ENCODE measurements at regions not wholly inside any gene's neighbourhood (a gene's known extent, or its start where the extent isn't known, plus 50 kb on each side); places are given as distances from the start of the nearest gene placed in this dataset.

DNA sequence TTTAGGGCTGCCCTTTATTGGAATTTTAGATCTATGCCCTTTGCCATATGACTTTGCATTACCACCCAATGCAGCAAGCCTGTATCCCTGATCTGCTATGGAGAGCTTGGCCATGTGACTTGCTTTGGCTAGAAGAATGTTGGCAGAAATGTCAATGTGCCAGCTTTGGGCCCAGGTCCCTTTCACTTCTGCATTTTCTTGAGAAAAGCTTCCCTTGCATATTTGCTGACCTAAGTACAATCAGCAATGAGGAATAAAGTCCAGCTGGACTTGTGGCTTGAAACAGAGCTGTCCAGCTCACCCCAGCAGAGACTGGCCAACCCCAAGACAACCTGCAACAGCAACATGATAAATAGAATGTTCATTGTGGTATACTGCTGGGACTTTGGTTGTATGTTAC is 135.9 kb downstream of the PAH start:
- DNase-seq = no peak

DNA sequence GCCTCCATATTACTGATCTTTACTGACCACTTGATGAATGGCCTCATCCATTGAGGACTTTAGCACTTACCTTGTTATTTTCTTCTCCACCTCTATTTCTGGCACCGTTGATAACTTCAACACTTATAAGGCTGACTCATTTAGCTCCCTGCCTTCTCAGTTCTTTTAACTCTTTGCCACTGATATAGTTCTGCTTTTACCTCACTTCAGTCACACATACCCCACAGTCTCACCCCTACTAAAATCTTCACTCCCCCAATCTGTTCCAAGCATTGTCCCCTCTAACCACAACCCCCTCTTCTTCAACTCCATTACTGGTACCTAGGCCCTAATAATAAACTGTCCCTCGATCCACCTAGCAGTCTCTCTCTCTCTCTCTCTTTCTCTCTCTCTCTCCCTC is 141.0 kb downstream of the PAH start:
- DNase-seq = no peak

DNA sequence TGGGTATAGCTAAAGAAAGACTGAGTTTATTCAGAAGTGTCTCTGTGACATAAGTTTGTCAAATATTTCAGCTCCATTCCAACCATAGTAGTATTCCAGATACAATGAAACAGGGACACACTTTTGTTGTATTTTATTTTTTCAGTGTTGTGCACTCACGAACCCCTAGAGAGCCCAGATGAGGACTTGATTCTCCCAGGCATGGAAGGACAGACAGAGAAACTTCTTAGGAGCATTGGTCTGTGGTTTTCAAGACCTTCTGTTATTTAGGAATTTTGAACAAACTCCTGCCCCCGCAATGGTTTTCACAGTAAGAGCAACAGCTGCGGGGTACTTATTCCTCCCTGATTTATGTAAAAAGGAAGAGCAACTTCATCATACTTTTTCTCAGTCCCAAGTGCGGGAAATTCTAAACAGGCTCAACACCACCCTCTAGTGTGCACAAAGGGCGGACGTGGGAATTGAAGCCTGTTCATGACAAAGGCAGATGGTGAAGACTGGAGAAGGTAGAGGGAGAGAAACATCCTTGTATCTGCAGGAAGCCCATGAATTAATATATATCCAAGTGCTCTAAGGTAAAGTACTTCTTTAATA is 147.6 kb downstream of the PAH start:
- DNase-seq = peak; percentile 39

DNA sequence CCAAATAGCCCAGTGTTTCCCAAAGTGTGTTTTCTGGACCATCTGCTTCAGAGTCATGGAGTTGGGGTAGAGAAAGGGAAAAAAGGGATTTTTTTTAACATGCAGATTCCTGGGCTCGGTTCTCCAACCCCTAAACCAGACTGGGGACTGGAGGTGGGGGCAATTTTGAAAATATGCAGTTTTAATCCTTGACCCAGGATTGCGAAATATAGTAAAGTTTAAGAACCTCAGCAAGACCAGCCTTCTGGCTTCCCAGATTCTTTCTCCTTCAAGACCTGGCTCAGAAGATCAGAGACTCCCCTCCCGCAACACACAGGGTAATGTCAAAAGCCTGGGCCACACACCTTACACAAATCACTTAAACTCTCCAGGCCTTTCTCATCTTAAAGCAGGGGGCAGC is 150.1 kb downstream of the PAH start:
- DNase-seq = no peak

DNA sequence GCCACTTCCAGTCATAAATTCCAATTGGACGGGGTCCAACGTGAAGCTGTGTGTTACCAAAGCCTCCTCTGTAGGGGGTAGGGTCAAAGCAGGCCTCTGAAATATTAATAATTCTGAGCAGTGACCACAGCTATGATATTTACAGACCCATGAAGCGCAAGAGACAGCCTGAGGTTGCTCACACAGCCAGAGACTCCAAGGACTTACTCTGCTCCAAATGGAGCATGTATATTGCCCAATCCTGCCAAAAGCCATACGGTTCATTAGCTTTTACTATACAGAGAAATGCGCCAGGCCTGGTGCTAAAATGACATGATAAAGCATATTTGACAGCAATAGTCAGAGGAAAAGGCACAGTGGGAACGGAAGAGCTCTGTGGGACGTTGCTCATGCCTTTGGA is 151.3 kb downstream of the PAH start:
- DNase-seq = no peak

DNA sequence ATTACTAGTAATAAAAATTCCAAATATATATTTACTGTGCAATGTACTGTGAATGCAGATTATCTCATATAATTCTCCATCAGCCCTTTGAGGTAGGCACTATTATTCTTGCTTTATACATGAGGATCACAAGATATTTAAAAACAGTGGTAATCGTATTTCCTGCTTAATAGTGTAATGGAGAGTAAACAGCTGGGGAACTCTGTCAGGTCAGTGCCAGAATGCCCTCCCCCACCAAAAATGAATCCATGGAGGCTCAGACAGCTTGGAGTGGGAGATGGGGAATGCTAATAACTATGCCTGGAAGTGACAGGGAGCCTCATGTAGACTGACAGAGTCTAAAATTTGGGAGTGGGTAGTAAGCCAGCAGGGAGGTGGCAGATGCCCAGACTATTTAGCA is 153.6 kb downstream of the PAH start:
- DNase-seq = no peak

DNA sequence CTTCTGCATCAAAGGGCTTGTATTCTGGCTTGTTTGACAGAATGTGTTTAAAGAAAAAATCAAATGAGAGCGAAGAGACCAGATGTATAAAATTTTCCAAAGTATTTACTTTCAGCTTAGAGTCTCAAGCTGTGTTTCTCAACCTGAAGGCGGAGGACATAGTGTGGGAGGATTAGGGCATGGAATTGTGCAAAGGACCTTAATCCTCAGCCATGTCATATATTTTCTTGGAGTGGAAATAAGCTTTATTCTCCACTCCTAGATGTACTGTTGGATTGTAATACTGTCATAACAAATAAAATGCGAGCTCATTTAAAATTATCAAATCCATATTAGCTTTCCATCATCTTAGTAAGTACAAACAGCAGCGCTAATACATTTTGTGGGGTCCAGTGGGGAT is 154.0 kb downstream of the PAH start:
- DNase-seq = no peak

DNA sequence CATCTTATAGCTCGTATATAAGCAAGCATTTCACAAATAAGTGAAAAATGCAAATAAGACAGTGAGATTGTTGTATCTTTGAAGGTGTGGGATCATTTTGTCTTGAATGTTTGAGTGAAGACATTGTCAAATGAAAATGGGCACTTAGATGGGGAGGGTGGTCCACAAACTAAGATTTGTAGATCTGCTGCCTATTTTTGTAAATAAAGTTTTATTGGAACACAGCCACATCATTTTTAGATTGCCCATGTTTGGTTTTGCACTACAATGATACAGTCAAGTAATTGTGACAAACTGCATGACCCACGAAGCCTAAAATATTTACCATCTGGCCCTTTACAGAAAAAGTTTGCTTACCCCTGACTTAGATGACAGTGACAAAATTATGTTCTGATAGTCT is 156.7 kb downstream of the PAH start:
- no peak for DNase-seq

DNA sequence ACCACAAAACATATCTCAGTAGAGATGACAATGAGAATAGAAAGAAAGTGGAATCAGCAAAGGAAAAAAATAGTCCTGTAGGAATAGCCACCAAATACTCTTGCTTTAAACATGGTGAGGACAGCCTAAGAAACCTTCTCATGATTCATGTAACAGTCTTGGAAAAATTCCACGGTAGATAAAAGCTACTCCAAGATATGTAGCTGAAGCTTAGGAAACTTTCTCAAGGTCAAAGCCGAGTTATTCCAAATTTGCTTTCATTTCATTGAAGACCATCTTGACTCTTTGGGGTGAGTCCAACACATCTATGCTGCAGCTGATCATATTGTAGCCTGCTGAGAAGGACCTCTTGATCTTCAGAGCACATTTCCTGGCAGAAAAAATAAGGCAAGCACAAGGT is 157.6 kb downstream of the PAH start:
- DNase-seq = no peak

DNA sequence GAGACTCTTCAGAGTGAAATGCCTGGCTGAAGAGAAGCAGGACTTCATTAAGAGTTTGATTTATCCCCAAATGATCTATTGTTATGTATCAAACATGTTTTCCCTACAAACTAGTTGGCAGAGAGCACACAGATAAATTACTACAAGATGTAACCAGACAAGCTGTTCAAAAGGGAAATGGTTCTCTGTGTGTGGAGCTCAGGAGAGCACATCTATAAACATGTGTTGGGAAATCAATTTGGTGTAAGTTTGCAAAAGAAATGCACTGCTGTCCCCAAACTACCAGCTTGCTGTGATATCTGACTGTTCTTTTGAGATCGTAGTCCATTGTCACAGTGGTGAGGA is 159.2 kb downstream of the PAH start:
- DNase-seq = no peak

DNA sequence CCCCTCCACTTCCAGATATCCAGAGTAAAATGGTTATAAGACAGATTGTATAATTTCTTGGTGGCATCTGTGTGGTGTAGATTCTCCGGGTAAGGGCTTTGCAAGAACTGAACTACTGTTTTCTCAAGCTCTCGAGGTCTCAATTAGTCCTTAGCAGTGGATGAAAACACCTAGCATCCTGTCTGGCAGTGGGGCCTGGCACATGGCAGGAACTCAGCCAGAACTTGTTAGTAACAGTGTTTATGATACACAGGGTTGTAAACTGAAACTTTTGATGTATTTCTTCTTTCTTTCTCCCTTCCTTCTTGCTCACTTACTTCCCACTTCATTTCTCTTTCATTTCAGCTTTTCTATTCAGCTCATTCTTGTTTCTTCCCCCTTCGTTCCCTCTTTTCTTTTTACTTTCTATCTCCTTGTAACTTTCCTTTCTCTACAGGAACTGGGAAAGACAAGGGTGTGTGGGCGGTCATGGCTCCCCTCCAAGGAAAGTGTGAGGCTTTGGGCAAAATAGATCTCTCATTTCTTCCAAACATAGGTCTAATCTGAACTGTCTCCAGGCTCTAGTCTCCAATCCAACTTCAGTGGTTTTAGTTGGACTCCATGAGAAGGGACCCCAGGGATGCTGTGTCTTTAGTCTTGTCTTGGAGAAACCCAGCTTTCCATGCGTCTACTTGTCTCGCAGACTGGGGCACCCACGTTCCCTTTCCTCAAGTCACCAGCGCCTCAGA is 159.7 kb downstream of the PAH start:
- DNase-seq = no peak

DNA sequence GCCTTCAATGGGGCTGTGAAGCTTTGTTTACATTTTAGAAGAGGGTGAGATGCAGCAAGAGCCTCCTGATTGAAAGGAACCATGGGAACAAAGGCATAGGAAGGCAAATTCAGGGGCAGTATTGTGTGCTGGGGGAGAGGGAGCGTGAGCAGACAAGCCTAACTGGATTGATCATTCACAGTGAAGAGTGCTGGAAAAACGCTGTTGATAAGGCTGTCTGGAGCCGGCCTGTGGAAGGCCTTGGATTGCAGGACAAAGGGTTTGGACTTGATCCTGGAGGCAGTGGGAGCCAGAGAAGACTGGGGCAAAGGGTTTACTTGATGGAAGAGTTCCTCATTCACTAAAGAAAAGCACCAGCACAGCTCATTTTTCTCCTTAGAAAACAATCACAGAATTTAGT is 160.5 kb downstream of the PAH start:
- DNase-seq = no peak

DNA sequence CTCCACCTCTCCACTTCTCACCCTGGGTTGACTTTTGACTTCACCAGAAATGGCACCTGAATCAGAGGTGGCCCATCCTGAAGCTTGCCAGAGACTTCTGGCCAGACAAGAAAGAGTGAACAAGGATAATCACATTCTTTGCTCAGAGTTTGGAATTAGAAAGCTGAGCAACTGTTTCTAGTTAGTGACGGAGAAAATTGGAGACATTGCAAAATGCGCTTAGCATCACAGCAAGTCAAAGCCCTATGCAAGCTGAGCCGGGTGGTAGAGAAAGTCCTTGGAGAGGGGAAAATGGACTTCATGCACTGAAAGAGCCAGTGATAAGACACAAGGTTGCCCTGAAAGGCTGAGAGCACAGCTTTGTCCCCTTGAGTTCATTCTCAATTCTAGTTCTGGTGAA is 161.8 kb downstream of the PAH start:
- DNase-seq = no peak

DNA sequence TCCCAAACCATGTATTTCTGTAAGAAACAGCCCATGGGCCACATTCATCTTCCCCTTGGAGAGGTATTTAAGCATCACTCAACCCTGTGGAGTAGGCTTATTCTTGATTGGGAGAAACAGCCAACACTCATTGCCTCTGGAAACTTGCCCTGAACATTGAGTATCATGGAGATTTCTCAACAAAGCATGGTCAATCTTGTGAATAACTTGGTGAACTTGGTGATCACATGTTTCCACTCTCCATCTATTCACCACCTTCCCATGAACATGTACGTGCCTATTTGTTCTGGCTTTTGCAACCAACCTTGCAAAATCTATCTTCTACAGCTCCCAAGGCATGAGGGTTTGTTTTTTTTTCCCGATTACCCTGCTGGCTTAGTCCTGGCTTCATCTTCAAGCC is 163.2 kb downstream of the PAH start:
- DNase-seq = no peak

DNA sequence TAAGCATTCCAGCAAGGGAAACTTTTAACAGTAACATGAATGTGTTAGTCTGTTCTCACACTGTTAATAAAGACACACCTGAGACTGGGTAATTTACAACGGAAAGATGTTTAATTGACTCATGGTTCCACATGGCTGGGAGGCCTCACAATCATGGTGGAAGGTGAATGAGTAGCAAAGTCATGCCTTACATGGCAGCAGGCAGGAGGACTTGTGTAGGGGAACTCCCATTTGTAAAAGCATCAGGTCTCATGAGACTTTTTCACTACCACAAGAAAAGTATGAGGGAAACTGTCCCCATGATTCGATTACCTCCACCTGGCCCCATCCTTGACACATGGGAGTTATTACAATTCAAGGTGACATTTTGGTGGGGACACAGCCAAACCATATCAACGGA is 168.3 kb downstream of the PAH start:
- no peak for DNase-seq

DNA sequence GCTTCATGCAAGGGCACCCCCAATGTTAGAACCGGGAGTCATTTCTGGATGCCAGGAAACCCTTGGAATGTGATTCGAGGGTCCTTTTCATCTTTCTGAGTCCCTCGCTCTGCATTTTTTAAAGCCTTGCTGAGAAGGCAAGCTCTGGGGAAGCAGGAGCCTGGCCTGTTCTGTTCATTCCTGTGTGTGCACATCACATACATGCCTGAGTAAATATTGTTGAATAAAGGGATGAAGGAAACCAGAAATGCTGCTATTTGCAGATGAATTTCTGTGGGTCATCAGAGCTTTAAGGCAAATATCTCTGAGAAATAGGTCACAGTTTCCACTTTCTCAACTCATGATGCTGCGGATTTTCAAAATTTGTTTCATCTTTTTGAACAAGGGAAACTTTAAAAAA is 170.1 kb downstream of the PAH start:
- DNase-seq = no peak

DNA sequence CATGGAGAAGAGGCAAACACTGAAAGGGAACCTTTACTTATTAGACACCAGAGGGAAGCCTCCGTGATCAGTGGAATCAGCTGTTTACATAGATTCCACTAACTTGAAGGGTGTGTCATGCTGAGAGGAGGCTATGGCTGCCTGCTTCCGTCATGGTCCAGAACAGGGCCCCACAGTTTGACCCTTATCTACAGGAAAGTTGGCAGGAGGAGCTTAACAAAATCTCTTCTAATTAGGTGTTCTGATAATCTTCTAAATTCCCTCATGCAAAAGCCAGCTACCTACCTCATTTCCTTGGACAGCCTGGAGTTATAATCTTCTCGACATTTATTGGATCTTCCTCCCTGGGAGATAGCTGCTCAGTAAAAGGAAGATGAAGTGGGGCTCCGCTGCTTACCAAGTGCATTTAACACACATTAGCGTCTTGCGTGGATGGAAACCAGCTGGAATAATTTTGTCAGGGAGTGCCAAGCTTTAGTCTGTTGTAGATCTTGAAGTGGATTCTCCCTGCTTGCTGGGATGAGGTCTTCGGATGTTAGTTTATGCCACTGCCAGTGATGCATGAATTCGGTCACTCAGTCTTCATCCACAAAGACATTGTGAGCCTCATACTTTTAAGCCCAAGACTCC is 171.0 kb downstream of the PAH start:
- DNase-seq = no peak

DNA sequence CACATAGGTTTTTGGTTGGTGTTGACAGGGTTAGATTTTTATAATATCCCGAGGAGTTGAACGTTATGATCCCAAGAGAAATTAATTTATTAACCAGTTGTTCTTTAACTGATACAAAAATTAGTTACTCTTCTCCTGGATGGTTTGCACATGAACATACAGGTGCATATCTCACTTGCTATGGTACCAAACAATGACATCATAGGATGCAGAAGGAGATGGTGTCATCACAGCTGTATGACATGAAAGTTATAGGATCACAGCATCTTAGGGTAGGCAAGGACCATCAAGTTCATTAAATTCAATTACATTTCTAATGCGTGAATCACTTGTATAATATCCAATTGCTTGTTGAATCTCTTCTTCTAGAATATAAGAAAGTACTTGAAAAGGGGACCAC is 175.8 kb downstream of the PAH start:
- DNase-seq = no peak

DNA sequence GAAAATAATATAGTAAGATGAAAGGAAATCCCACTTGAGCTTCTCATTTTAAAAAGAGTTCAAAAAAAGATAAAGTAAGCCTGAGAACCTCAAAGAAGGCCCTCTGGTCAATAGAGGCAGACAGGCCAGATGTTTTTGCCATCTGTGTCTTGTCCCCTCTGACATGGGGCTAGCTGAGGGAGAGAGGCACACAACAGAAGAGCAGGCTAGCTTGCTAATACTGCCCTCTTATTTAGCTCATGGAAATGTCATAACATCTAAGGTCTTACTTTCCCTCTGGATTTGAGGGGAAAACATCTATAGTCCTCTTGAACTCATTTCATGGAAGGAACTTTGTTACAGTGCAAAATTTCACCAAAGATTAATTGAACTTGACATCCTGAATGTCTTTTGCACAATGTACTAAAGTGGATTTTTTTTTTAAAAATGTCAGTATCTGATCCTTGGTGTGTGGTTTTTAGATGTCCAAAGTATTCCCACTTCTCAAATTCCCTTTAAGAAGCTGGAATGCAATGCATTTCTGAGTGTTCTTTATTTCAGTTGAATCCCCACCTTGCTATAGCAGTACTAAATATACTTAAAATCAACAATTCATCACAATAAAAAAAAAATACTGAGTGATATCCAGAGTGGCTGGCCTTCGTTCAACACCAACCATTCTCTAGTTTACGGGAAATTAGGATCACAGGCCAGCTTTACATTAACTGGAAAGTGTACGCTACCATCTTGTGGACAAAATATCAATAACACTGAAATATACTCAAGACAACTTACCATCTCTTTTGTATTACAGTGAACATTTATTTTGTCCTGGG is 176.7 kb downstream of the PAH start:
- DNase-seq = peak; percentile 46

DNA sequence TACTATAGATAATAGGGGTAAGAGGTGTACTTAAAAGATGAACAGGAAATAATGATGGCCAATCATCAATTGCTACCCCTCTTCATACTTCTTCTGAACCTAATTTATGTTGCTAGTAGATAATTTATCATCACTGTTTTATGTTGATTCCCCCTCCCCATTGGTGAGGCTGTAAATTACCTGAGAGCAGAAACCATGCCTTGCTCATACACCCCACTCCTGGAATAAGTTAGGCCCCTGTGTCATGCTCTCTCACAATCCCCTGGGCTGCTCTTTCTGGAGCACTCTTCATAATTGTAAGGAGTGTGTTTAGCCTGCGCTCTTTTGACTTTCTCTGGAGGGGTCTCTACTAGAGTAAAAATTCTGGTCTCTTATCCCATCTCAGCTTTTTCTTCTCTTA is 180.7 kb downstream of the PAH start:
- DNase-seq = no peak

DNA sequence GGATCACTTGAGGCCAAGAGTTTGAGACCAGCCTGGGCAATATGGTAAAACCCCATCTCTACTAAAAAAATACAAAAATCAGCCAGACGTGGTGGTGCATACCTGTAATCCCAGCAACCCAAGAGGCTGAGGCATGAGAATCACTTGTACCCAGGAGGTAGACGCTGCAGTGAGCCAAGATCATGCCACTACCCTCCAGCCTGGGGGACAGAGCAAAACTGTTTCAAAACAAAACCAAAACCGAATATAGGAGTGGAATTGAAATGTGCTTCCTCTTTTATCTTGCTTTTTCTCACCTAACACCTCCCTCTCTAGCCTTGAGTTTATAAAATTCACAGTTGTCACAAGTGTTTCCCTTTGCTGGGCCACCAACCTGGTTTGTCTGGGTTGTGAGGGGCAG is 181.9 kb downstream of the PAH start:
- no peak for DNase-seq

DNA sequence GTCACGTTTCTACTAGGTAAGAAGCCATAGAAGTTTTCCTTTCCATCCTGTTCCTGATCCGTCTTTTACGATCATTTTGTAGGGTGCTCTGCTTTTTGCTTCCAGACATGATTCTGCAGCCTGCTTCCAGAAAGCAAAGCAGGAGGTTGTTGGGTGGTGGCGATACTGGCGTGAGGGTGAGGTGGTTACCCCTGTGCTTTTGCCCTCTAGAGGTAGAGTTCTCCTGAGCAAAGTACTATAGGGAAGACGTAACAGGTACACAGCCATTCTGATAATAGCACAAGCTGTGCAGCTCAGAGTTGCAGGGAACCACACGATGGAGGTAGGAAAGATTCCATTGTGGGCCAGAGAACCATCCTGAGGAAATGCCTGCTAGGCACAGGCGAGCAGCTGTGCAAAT is 186.0 kb downstream of the PAH start:
- no peak for DNase-seq

DNA sequence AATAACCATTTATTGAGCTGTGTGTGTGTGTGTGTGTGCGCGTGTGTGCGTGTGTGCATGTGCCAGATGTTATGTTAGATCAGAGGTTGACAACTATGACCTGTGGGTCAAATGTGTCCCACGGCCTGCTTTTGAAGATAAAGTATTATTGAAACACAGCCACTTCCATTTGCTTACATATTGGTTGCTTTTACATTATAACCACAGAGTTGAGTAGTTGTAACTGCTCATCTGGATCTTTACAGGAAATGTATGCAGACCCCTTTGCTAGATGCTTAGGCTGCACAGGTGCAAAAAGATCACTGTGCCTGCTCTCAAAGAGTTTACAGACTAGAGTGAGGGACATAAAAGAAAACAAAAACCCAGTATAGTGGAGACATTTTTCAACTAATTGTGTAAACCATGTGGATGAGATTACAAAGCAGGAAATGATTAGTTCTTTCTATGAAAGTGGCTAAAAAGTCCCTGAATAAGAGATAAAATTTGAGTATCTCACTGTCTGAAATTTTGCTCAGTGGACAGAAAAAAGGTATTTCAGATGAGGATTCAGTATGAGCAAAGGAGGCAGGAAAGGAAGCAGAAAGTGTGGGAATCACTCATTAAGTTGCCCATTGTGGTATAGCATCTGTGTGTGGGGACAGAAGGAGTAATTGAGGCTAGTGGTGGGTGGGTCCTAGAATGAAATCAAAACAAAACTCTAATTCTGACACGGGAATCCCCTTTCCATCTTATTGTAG is 188.4 kb downstream of the PAH start:
- DNase-seq = no peak

All from NCI-H748 treated with DMSO at 0.1 percent for 48 hours (cell line).